OCI-LY1 (cell line): ENCODE measurements at regions not wholly inside any gene's neighbourhood (a gene's known extent, or its start where the extent isn't known, plus 50 kb on each side); places are given as distances from the start of the nearest gene placed in this dataset.
"Not testable (repeated sequence)": the region's sequence is repeated elsewhere in the genome, so short reads cannot be mapped to it uniquely, and the experiment has no call there.

Source experiments
- EZH2 ChIP-seq: fragments of 200-600 bp; sonication (generic), shearing (Covaris generic); IDR thresholded peaks from 2 replicates; pipeline ENCODE4 v1.8.0; 2017; ENCODE audit warnings: borderline replicate concordance, mixed run types, mild to moderate bottlenecking, antibody characterized with exemption, low read length, moderate library complexity, mixed read lengths
- TF ChIP-seq, protein P1 (sequence below): fragments of 200-600 bp; sonication (generic), shearing (Covaris generic); IDR thresholded peaks from 2 replicates; pipeline ENCODE4 v1.5.1; 2017; ENCODE audit warnings: mild to moderate bottlenecking, antibody characterized with exemption, low read length, moderate library complexity, mixed read lengths

GRCh38 chrX:33926249-33926648 lies 205.9 kb downstream of the FAM47A start:
- not testable (repeated sequence) for TF ChIP-seq EZH2
- TF ChIP-seq, protein P1, sequence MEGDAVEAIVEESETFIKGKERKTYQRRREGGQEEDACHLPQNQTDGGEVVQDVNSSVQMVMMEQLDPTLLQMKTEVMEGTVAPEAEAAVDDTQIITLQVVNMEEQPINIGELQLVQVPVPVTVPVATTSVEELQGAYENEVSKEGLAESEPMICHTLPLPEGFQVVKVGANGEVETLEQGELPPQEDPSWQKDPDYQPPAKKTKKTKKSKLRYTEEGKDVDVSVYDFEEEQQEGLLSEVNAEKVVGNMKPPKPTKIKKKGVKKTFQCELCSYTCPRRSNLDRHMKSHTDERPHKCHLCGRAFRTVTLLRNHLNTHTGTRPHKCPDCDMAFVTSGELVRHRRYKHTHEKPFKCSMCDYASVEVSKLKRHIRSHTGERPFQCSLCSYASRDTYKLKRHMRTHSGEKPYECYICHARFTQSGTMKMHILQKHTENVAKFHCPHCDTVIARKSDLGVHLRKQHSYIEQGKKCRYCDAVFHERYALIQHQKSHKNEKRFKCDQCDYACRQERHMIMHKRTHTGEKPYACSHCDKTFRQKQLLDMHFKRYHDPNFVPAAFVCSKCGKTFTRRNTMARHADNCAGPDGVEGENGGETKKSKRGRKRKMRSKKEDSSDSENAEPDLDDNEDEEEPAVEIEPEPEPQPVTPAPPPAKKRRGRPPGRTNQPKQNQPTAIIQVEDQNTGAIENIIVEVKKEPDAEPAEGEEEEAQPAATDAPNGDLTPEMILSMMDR: not testable (repeated sequence)
